Stomach (tissue), 8 donors: ENCODE measurements at regions not wholly inside any gene's neighbourhood (a gene's known extent, or its start where the extent isn't known, plus 50 kb on each side); places are given as distances from the start of the nearest gene placed in this dataset.

ENCODE experiments used
- DNase-seq, 2 donors: peaks; one replicate each; pipeline versions ENCODE4 v3.0.0 to v3.0.0-alpha.2; 2013 to 2019
- H3K27ac ChIP-seq, 5 donors: fragments of 200-600 bp in 4 of 5; sonication (generic) in 4 of 5; one replicate each; pipeline ENCODE4 v1.5.1; 2013 to 2019; ENCODE audit warnings: mild to moderate bottlenecking in 1 of 5, moderate library complexity in 1 of 5
- H3K27me3 ChIP-seq, 3 donors: fragments of 200-600 bp; sonication (generic); one replicate each; pipeline ENCODE4 v1.5.1; 2017 to 2019; ENCODE audit warnings: mixed run types in 1 of 3
- H3K36me3 ChIP-seq, 4 donors: fragments of 200-600 bp; sonication (generic); 1 replicate in 3 of 4; 2 replicates in 1 of 4; pipeline ENCODE4 v1.5.1; 2016 to 2019
- H3K4me1 ChIP-seq, 4 donors: fragments of 200-600 bp; sonication (generic); one replicate each; pipeline ENCODE4 v1.5.1; 2016 to 2019
- H3K4me3 ChIP-seq, 4 donors: fragments of 200-600 bp; sonication (generic) in 3 of 4; one replicate each; pipeline ENCODE4 v1.5.1; 2016 to 2019; ENCODE audit warnings: mild to moderate bottlenecking in 1 of 4
- H3K9me3 ChIP-seq, 4 donors: fragments of 200-600 bp; sonication (generic); one replicate each; pipeline ENCODE4 v1.5.1; 2016 to 2019
- CTCF ChIP-seq, 7 experiments: fragments of 450-650 bp in 4 of 7; fragments of 200-600 bp in 3 of 7; sonication (generic) in 3 of 7; IDR thresholded peaks; one replicate each; pipeline ENCODE4 v1.5.1; 2016 to 2019; ENCODE audit warnings: antibody characterized with exemption in 7 of 7, control low read depth in 2 of 7, mild to moderate bottlenecking in 1 of 7
- EP300 ChIP-seq: sonication (generic); formaldehyde crosslinking; IDR thresholded peaks from one replicate; pipeline ENCODE4 v1.6.1; 2017; ENCODE audit warnings: antibody characterized with exemption
- POLR2A ChIP-seq, 4 donors: fragments of 450-650 bp; IDR thresholded peaks; one replicate each; pipeline ENCODE4 v1.6.1; 2016; ENCODE audit warnings: antibody characterized with exemption in 4 of 4, control low read depth in 2 of 4, mild to moderate bottlenecking in 1 of 4, moderate library complexity in 1 of 4
- POLR2AphosphoS5 ChIP-seq, 3 donors: sonication (generic); formaldehyde crosslinking; IDR thresholded peaks; one replicate each; pipeline ENCODE4 v1.6.1; 2016; ENCODE audit warnings: antibody characterized with exemption in 3 of 3
- WGBS, 5 donors: extraction: QIAGEN DNeasy Blood & Tissue Kit in 3 of 5; methylation state at CpG; one replicate each; pipeline versions ENCODE4 v1.1.5 to v1.1.7; 2013 to 2018; 5-methylcytosine and 5-hydroxymethylcytosine counted together
- intact Hi-C: fragments of 100-400 bp; cut with DNase I; formaldehyde crosslinking; loops from one replicate; pipeline ENCODE4 v1.15.1; 2023; ENCODE audit warnings: low total_unique reads
- donor health status: healthy with polysubstance abuse.
- donor health status: Bipolar disorder and iron deficiency.
- donor health status: healthy.

- no peak for TF ChIP-seq EP300
- TF ChIP-seq CTCF (IDR thresholded peaks at IDR 0.05) = no peak
- TF ChIP-seq POLR2A (IDR thresholded peaks at IDR 0.05) = no peak
- no peak for TF ChIP-seq POLR2AphosphoS5 (IDR thresholded peaks at IDR 0.05)
- intact Hi-C loops = no loop called here
- no peaks in the 10 kb centered on the region for H3K4me1 ChIP-seq
- peaks cover 0 to 5% (median 0%) of the 10 kb centered on the region in 4 donors for H3K9me3 ChIP-seq
- H3K4me3 ChIP-seq = no peak overlapping the region
- DNase-seq = no peak
- no peak overlapping the region for H3K27ac ChIP-seq
- WGBS, 5 donors = 71 to 83% (median 79%) methylated on average over 7 of the region's 7 CpGs
- peaks cover 0 to 20% (median 8%) of the 10 kb centered on the region in 3 donors for H3K27me3 ChIP-seq
- H3K36me3 ChIP-seq = no peaks in the 10 kb centered on the region
Observed at GRCh38 chr2:235160281-235160810, 208.5 kb downstream of the SH3BP4 start.

GRCh38 chr2:235161565-235161964 is 209.7 kb downstream of the SH3BP4 start:
- no peak overlapping the region for H3K4me3 ChIP-seq
- peaks cover 0 to 15% (median 8%) of the 10 kb centered on the region in 3 donors for H3K27me3 ChIP-seq
- peaks cover 0 to 5% (median 0%) of the 10 kb centered on the region in 4 donors for H3K9me3 ChIP-seq
- 75 to 86% (median 76%) methylated on average over 8 of the region's 8 CpGs for WGBS, 5 donors
- H3K4me1 ChIP-seq = no peaks in the 10 kb centered on the region
- DNase-seq = no peak
- intact Hi-C loops = no loop called here
- H3K36me3 ChIP-seq = no peaks in the 10 kb centered on the region
- no peak overlapping the region for H3K27ac ChIP-seq
- TF ChIP-seq POLR2A (IDR thresholded peaks at IDR 0.05) = no peak

- H3K36me3 ChIP-seq = no peaks in the 10 kb centered on the region
- peaks cover 0 to 5% (median 0%) of the 10 kb centered on the region in 4 donors for H3K9me3 ChIP-seq
- no peak for TF ChIP-seq CTCF (IDR thresholded peaks at IDR 0.05)
- no peak for TF ChIP-seq EP300
- no peak for TF ChIP-seq POLR2A (IDR thresholded peaks at IDR 0.05)
- TF ChIP-seq POLR2AphosphoS5 (IDR thresholded peaks at IDR 0.05) = no peak
- DNase-seq = no peak
- WGBS, 5 donors = 70 to 89% (median 79%) methylated on average over 9 of the region's 9 CpGs
- no peak overlapping the region for H3K27ac ChIP-seq
- intact Hi-C loops = no loop called here
- no peak overlapping the region for H3K4me3 ChIP-seq
- peaks cover 0 to 11% (median 8%) of the 10 kb centered on the region in 3 donors for H3K27me3 ChIP-seq
- no peaks in the 10 kb centered on the region for H3K4me1 ChIP-seq
Observed at GRCh38 chr2:235162082-235162836, 210.4 kb downstream of the SH3BP4 start.

GRCh38 chr2:235162837-235163197 is 211.0 kb downstream of the SH3BP4 start:
- 55 to 81% (median 72%) methylated on average over 5 of the region's 5 CpGs for WGBS, 5 donors
- intact Hi-C loops = no loop called here
- no peak for TF ChIP-seq POLR2A (IDR thresholded peaks at IDR 0.05)
- TF ChIP-seq POLR2AphosphoS5 (IDR thresholded peaks at IDR 0.05) = no peak
- TF ChIP-seq CTCF (IDR thresholded peaks at IDR 0.05) = no peak
- TF ChIP-seq EP300 = no peak

GRCh38 chr2:235165136-235165535 is 213.3 kb downstream of the SH3BP4 start:
- H3K36me3 ChIP-seq = no peaks in the 10 kb centered on the region
- TF ChIP-seq POLR2AphosphoS5 (IDR thresholded peaks at IDR 0.05) (no peak), POLR2A (IDR thresholded peaks at IDR 0.05) (no peak), CTCF (IDR thresholded peaks at IDR 0.05) (no peak), EP300 (no peak)
- intact Hi-C loops = no loop called here

More at GRCh38 chr2:235162837-235163197, 211.0 kb downstream of the SH3BP4 start:
- no peak overlapping the region for H3K27ac ChIP-seq
- H3K9me3 ChIP-seq = peaks cover 0 to 5% (median 0%) of the 10 kb centered on the region in 4 donors
- H3K4me3 ChIP-seq = no peak overlapping the region
- no peaks in the 10 kb centered on the region for H3K36me3 ChIP-seq
- H3K4me1 ChIP-seq = no peaks in the 10 kb centered on the region
- DNase-seq = no peak
- H3K27me3 ChIP-seq = peaks cover 0 to 11% (median 8%) of the 10 kb centered on the region in 3 donors

More at GRCh38 chr2:235165136-235165535, 213.3 kb downstream of the SH3BP4 start:
- H3K27me3 ChIP-seq = peaks cover 0 to 4% (median 0%) of the 10 kb centered on the region in 3 donors
- H3K27ac ChIP-seq = no peak overlapping the region
- WGBS, 5 donors = 70 to 90% (median 78%) methylated on average over 7 to 9 of the region's 9 CpGs
- H3K9me3 ChIP-seq = no peaks in the 10 kb centered on the region
- no peak for DNase-seq
- H3K4me3 ChIP-seq = no peak overlapping the region
- H3K4me1 ChIP-seq = no peaks in the 10 kb centered on the region
